GM10248 (cell line): ENCODE measurements at regions not wholly inside any gene's neighbourhood (a gene's known extent, or its start where the extent isn't known, plus 50 kb on each side); places are given as distances from the start of the nearest gene placed in this dataset.

ENCODE experiments used
- CTCF ChIA-PET: fragments of 300-600 bp; sonication (Branson Sonifier 250); formaldehyde crosslinking; extraction: SDS; loops from one replicate; lab custom pipeline; 2021; ENCODE audit warnings: antibody characterized with exemption; lab: Yijun Ruan, JAX
- POLR2A ChIA-PET: fragments of 350-650 bp; sonication (Branson Sonifier 250); formaldehyde crosslinking; extraction: SDS; loops from one replicate; lab custom pipeline; 2020; ENCODE audit warnings: antibody characterized with exemption; lab: Yijun Ruan, JAX
- DNase-seq: peaks from one replicate; pipeline ENCODE4 v3.0.0; 2012; ENCODE audit errors: extremely low spot score
- CTCF ChIP-seq: IDR thresholded peaks from 2 replicates; pipeline ENCODE4 v1.5.1; 2012; ENCODE audit warnings: mild to moderate bottlenecking, low read depth; ENCODE audit errors: extremely low read depth, missing control alignments, control extremely low read depth

DNA sequence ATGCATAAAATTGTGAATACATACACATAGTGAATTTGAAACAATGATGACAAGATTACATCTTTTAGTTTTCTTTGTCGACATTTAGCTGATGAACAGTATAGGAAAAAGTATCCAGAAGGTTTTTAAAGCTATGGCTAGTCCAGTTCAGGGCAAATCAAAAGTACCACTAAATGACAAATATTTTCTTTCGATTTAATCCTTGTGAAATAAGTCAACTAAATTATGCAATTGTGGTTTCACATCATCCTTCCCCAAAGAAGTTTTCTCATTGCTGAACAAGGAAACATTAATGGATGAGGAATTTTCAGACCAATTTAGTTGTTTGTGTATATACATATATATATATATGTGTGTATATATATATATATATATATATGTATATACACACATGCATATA is 774.0 kb downstream of the DNAJB9 start:
- TF ChIP-seq CTCF = no peak
- DNase-seq = no peak
- CTCF ChIA-PET = interaction anchor here (0.9 kb wide), 1 partner anchor 10 kb away, joined by 3 read pairs; no protein-coding TSS in a partner anchor
- POLR2A ChIA-PET = no interaction called here

DNA sequence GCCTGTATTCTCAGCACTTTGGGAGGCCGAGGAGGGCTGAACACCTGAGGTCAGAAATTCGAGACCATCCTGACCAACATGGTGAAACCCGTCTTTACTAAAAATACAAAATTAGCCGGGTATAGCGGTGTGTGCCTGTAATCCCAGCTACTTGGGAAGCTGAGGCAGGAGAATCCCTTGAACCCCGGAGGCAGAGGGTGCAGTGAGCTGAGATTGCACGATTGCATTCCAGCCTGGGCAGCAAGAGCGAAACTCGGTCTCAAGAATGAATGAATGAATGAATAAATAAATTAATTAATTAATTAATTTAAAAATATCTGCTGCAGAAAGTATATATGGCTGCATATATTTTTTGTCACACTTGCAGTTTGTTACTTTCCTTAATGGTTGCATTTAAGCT is 781.8 kb downstream of the DNAJB9 start:
- TF ChIP-seq CTCF = no peak
- ChIA-PET CTCF (no interaction called here), POLR2A (no interaction called here)
- DNase-seq = no peak

- ChIA-PET CTCF (interaction anchor here (1.3 kb wide), 2 partner anchors 10 to 11 kb away, joined by 3 read pairs; no protein-coding TSS in a partner anchor), POLR2A (no interaction called here)
- TF ChIP-seq CTCF = no peak
- no peak for DNase-seq
These were observed 784.3 kb downstream of the DNAJB9 start for GRCh38 chr7:109354000-109354399.

DNA sequence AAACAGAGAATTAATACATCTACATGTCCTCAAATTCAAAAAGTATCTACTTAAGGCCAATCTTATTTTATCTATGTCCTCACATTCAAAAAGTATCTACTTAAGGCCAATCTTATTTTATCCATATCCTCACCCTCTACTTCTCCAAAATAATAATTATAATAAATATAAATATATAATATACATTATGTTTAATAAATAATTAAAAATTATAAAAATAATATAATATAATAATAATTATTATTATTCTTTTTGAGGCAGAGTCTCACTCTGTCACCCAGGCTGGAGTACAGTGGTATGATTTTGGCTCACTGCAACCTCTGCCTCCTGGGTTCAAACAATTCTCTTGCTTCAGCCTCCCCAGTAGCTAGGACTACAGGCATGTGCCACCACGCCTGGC is 784.9 kb downstream of the DNAJB9 start:
- ChIA-PET CTCF (interaction anchor here (1.3 kb wide), 2 partner anchors 9 to 11 kb away, joined by 3 read pairs; no protein-coding TSS in a partner anchor), POLR2A (no interaction called here)
- no peak for TF ChIP-seq CTCF
- no peak for DNase-seq

- DNase-seq = no peak
- CTCF ChIA-PET = interaction anchor here (2.3 to 2.8 kb wide), 2 partner anchors 9 to 11 kb away, joined by 5 to 7 read pairs; no protein-coding TSS in a partner anchor
- no peak for TF ChIP-seq CTCF
- POLR2A ChIA-PET = no interaction called here
These were observed 806.1 kb downstream of the DNAJB9 start for GRCh38 chr7:109375823-109376222.

DNA sequence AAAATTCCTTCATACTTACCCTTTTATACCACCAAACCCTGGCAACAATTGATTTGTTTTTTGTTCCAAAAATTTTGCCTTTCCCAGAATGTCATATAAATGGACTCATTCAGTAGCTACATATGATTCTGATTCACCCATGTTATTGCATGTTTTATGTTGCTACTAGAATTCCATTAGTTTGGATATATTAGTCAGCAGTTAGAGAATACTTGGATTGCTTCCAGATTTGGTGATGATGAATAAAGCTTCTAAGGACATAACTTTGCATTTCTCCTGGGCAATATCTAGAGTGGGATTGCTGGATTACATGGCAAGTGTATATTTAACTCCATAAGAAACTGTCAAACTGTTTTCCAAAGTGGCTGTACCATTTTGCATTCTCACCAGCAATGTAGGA is 806.9 kb downstream of the DNAJB9 start:
- ChIA-PET POLR2A (no interaction called here), CTCF (interaction anchor here (0.9 to 2.8 kb wide), 4 partner anchors 10 to 17 kb away, joined by 3 to 7 read pairs (median 4); no protein-coding TSS in a partner anchor)
- no peak for DNase-seq
- no peak for TF ChIP-seq CTCF
